CD8-positive, alpha-beta memory T cell (primary cell): ENCODE measurements at regions not wholly inside any gene's neighbourhood (a gene's known extent, or its start where the extent isn't known, plus 50 kb on each side); places are given as distances from the start of the nearest gene placed in this dataset.
A peak's percentile ranks its signal among the peaks of the same experiment; 100 is the strongest.

Experiments
- CTCF ChIA-PET: fragments of 350-600 bp; sonication (Branson Sonifier 250); formaldehyde crosslinking; loops from one replicate; lab custom pipeline; 2021; ENCODE audit warnings: antibody characterized with exemption; lab: Charles Lee
- POLR2A ChIA-PET: fragments of 350-600 bp; sonication (Branson Sonifier 250); formaldehyde crosslinking; loops from one replicate; lab custom pipeline; 2021; ENCODE audit warnings: antibody characterized with exemption; lab: Charles Lee
- DNase-seq, 5 donors: peaks; one replicate each; pipeline versions ENCODE4 v3.0.0 to v3.0.0-alpha.2; 2020 to 2022; ENCODE audit warnings: mixed read lengths in 1 of 5
- H3K27ac ChIP-seq: one replicate; pipeline ENCODE4 v1.7.0; 2013; ENCODE audit warnings: low read depth, mild to moderate bottlenecking, low read length, moderate library complexity
- H3K27me3 ChIP-seq: 2 replicates; pipeline ENCODE4 v1.7.0; 2013; ENCODE audit warnings: low read length, mild to moderate bottlenecking; ENCODE audit not compliant: insufficient read depth, poor library complexity, severe bottlenecking
- H3K36me3 ChIP-seq: 2 replicates; pipeline ENCODE4 v1.7.0; 2013; ENCODE audit warnings: mild to moderate bottlenecking, low read length, moderate library complexity; ENCODE audit not compliant: insufficient read depth
- H3K4me1 ChIP-seq: 2 replicates; pipeline ENCODE4 v1.7.0; 2013; ENCODE audit warnings: mild to moderate bottlenecking, low read length, moderate library complexity; ENCODE audit not compliant: insufficient read depth
- H3K4me3 ChIP-seq: 2 replicates; pipeline ENCODE4 v1.7.0; 2013; ENCODE audit warnings: mild to moderate bottlenecking, low read length
- H3K9me3 ChIP-seq: 2 replicates; pipeline ENCODE4 v1.7.0; 2013; ENCODE audit warnings: mild to moderate bottlenecking, low read length
- H3K27ac Mint-ChIP-seq, 8 donors: one replicate each; pipeline ENCODE4 v1.8.0; 2020 to 2021; ENCODE audit warnings: mixed read lengths in 8 of 8, mild to moderate bottlenecking in 6 of 8, inconsistent platforms in 3 of 8, moderate library complexity in 3 of 8
- H3K27me3 Mint-ChIP-seq, 2 donors: one replicate each; pipeline ENCODE4 v1.8.0; 2020 to 2021; ENCODE audit warnings: mixed read lengths in 2 of 2, mild to moderate bottlenecking in 1 of 2, moderate library complexity in 1 of 2
- H3K36me3 Mint-ChIP-seq, 3 donors: one replicate each; pipeline ENCODE4 v1.8.0; 2020 to 2021; ENCODE audit warnings: mixed read lengths in 3 of 3, inconsistent platforms in 1 of 3, mild to moderate bottlenecking in 1 of 3
- H3K4me1 Mint-ChIP-seq, 3 donors: one replicate each; pipeline ENCODE4 v1.8.0; 2020 to 2021; ENCODE audit warnings: mixed read lengths in 3 of 3, inconsistent platforms in 1 of 3, mild to moderate bottlenecking in 1 of 3
- H3K4me3 Mint-ChIP-seq, 7 donors: one replicate each; pipeline ENCODE4 v1.8.0; 2020 to 2021; ENCODE audit warnings: mixed read lengths in 7 of 7, mild to moderate bottlenecking in 6 of 7, moderate library complexity in 4 of 7, inconsistent platforms in 2 of 7
- H3K9me3 Mint-ChIP-seq, 5 donors: one replicate each; pipeline ENCODE4 v1.8.0; 2020 to 2022; ENCODE audit warnings: mixed read lengths in 5 of 5, mild to moderate bottlenecking in 3 of 5, moderate library complexity in 2 of 5, inconsistent platforms in 1 of 5

DNA sequence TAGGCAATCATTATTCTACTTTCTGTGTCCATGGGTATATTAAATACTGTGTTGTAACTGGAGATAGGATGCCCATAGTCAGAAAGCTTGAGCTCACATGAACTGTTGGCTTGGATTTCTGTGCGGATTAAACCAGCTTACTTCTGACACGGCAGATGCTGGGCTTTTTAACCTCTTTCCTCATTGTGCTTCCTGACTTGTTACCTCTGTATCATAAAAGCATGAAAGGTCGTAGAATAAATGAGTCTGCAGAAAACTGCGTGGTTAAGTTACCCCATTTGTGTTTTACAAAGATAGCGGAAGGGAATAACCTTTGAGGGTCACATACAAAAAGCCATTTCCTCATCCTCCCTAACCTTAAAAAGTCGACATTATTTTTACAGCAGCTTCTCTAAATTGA lies 199.5 kb upstream of the DMRT1 start:
- Mint-ChIP-seq H3K27me3 (no peaks in the 10 kb centered on the region), H3K9me3 (no peaks in the 10 kb centered on the region), H3K4me1 (peaks cover 0 to 12% (median 0%) of the 10 kb centered on the region in 3 donors), H3K36me3 (peaks cover 0 to 1% (median 0%) of the 10 kb centered on the region in 3 donors), H3K4me3 (no peak overlapping the region), H3K27ac (no peak overlapping the region)
- Histone ChIP-seq H3K27me3 (no peaks in the 10 kb centered on the region), H3K9me3 (no peaks in the 10 kb centered on the region), H3K36me3 (no peaks in the 10 kb centered on the region), H3K4me1 (no peaks in the 10 kb centered on the region), H3K4me3 (no peak overlapping the region), H3K27ac (no peak overlapping the region)
- DNase-seq = peak in 1 of 5 donors; percentile 5
- POLR2A ChIA-PET = no interaction called here
- CTCF ChIA-PET = no interaction called here

DNA sequence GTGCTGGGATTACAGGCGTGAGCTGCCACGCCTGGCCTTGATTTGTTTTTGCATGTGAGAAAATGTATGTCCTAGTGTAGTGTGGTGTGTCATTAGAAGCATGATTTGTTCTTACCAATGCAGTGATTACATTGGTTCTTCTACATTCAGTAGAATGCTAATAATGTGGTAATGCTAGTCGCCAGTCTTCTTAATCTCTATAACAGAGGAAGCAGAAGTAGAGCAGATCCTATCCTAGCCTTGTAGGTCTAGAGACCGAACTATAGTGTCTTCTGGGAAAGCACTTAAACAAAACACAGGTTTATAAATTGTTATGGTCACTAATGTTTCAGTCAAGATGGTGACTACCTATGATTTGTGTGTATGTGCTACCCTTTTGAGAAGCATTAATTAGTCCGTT lies 197.5 kb upstream of the DMRT1 start:
- no peak overlapping the region for H3K27ac Mint-ChIP-seq

DNA sequence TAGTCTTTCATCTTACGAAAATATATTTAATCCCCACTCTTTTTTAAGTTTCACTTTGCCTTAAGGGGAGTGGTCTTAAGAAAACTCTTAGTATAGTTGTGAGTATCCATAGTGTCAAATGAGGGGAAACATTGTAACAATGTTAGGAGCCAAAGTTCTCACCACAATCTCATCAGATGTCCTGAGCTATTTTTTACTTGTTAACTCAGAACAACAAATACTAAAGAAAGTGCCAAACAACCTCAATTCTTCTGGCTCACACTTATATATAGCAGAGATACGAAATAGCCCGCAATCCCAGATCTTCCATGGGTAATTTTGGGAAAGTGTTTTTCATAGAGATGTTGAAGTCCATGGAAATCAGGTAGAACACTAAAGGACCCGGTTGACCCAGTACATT lies 194.0 kb upstream of the DMRT1 start:
- Histone ChIP-seq H3K4me3 (no peak overlapping the region), H3K9me3 (no peaks in the 10 kb centered on the region), H3K36me3 (no peaks in the 10 kb centered on the region), H3K4me1 (peaks cover 15% of the 10 kb centered on the region), H3K27me3 (no peaks in the 10 kb centered on the region), H3K27ac (no peak overlapping the region)
- Mint-ChIP-seq H3K4me1 (peaks cover 14 to 20% (median 18%) of the 10 kb centered on the region in 3 donors), H3K27me3 (peaks cover 0 to under 1% of the 10 kb centered on the region in 2 donors), H3K4me3 (no peak overlapping the region), H3K27ac (no peak overlapping the region), H3K9me3 (no peaks in the 10 kb centered on the region), H3K36me3 (peaks cover 0 to 1% (median 0%) of the 10 kb centered on the region in 3 donors)
- ChIA-PET CTCF (no interaction called here), POLR2A (no interaction called here)
- DNase-seq = no peak

More for the DNA sequence above, 197.5 kb upstream of the DMRT1 start:
- CTCF ChIA-PET = no interaction called here
- no peak overlapping the region for H3K4me3 ChIP-seq
- H3K36me3 ChIP-seq = no peaks in the 10 kb centered on the region
- H3K27me3 ChIP-seq = no peaks in the 10 kb centered on the region
- H3K4me1 ChIP-seq = peaks cover under 1% of the 10 kb centered on the region
- H3K27ac ChIP-seq = no peak overlapping the region
- POLR2A ChIA-PET = no interaction called here
- DNase-seq = no peak
- Mint-ChIP-seq H3K4me3 (no peak overlapping the region), H3K27me3 (no peaks in the 10 kb centered on the region), H3K4me1 (peaks cover 0 to 8% (median 1%) of the 10 kb centered on the region in 3 donors), H3K9me3 (no peaks in the 10 kb centered on the region), H3K36me3 (peaks cover 0 to 1% (median 0%) of the 10 kb centered on the region in 3 donors)
- H3K9me3 ChIP-seq = no peaks in the 10 kb centered on the region

DNA sequence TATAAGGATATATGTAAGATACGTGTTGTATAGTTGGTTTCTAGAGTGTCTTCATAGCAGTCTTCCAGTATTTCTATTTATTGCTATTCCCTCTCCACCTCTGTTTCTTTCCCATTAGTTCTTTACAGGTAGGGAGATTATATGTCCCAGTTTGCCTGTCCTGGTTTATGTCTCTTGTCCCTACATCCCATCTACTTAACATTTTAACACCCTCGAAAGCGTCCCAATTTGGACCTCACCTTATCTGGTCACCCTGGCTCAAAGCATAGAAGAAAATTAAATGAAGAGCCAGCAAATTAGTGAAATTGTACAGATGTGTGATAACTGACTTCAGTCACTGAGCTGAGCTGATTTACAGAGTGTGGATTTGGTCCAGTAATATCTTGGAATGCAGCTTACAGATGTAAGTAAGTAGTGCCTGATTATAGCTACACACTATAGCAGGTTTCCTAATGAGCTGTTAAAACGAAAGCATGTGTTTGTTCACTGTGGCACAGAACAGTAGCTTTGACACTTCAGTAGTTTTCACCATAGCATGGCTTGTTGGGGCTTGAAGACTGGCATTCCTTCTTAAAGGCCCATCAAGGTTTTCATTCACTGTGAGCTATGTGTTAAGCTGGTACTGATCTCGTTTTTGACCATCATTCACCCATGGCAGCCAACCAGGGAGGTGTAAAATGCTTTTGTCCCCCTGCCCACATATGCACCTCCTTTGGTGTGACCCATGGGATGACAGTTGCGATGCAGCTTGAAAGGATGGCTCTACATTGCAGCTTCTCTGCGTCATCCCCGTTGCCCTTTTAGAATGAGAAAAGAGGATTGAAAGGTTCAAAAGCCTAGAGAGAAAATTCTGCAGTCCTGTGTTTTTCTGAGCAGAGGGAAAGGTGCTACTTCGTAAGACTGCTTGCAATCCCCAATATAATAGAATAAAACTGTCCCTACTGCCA lies 192.1 kb upstream of the DMRT1 start:
- no peak overlapping the region for H3K27ac Mint-ChIP-seq
- Histone ChIP-seq H3K27me3 (no peaks in the 10 kb centered on the region), H3K4me1 (peaks cover 15% of the 10 kb centered on the region), H3K36me3 (no peaks in the 10 kb centered on the region), H3K4me3 (no peak overlapping the region), H3K27ac (no peak overlapping the region), H3K9me3 (no peaks in the 10 kb centered on the region)
- POLR2A ChIA-PET = no interaction called here
- peaks cover 0 to 2% of the 10 kb centered on the region in 2 donors for H3K27me3 Mint-ChIP-seq
- peaks cover 17 to 33% (median 18%) of the 10 kb centered on the region in 3 donors for H3K4me1 Mint-ChIP-seq
- DNase-seq = no peak
- CTCF ChIA-PET = interaction anchor here (1.4 kb wide), 1 partner anchor 9 kb away, joined by 3 read pairs; no protein-coding TSS in a partner anchor
- no peaks in the 10 kb centered on the region for H3K36me3 Mint-ChIP-seq
- peak overlapping the region in 3 of 7 donors; percentile 2 to 86 (median 80) for H3K4me3 Mint-ChIP-seq
- no peaks in the 10 kb centered on the region for H3K9me3 Mint-ChIP-seq

DNA sequence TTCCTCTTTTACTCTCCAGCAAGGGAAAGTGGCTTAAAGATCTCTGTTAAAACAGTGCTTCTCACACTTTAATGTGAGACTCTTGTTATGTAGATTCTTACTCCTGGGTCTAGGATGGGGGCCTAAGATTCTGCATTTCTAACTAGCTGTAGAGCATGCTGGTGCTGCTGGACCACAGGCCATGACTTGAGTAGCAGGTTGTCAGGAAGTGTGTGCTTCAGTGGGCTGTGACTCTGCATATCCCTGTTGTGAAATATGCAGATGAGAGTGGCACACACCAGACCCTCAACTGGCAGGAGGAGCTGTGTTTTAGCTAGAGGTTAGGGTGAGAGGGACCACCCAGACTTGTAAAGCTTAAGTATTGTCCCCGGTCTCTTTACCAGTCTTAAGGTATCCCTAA lies 191.1 kb upstream of the DMRT1 start:
- Histone ChIP-seq H3K4me1 (peaks cover 15% of the 10 kb centered on the region), H3K4me3 (peak overlapping the region; percentile 41), H3K9me3 (no peaks in the 10 kb centered on the region), H3K36me3 (no peaks in the 10 kb centered on the region), H3K27ac (no peak overlapping the region), H3K27me3 (no peaks in the 10 kb centered on the region)
- POLR2A ChIA-PET = no interaction called here
- Mint-ChIP-seq H3K27ac (peak overlapping the region in 5 of 8 donors; percentile 9 to 89 (median 76)), H3K4me3 (peak overlapping the region in 6 of 7 donors; percentile 34 to 86 (median 78)), H3K36me3 (no peaks in the 10 kb centered on the region), H3K9me3 (no peaks in the 10 kb centered on the region), H3K27me3 (peaks cover 0 to 2% of the 10 kb centered on the region in 2 donors), H3K4me1 (peaks cover 17 to 33% (median 18%) of the 10 kb centered on the region in 3 donors)
- DNase-seq = no peak
- CTCF ChIA-PET = no interaction called here

DNA sequence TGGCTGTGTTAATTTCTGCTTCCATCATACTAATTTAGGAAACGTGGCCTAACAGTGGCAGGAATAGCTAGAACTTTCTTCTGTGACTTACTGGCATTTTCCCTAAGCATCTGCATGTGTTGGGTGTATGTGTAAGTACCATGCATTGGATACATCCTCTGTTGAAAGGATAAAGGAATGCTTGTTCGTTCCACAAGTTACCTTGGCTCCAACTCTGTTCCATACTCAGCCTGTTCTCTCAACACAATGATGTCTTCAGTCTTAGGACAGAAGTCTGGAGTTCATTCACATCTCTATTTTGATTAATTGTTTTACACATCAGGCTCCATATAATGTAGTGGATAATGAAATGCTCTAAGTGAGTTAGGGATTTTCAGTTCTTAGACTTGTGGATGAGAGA lies 190.1 kb upstream of the DMRT1 start:
- DNase-seq = no peak
- ChIA-PET POLR2A (no interaction called here), CTCF (no interaction called here)
- Mint-ChIP-seq H3K36me3 (no peaks in the 10 kb centered on the region), H3K27ac (no peak overlapping the region), H3K4me3 (no peak overlapping the region), H3K9me3 (no peaks in the 10 kb centered on the region), H3K27me3 (peaks cover 0 to 2% of the 10 kb centered on the region in 2 donors), H3K4me1 (peaks cover 17 to 33% (median 18%) of the 10 kb centered on the region in 3 donors)
- Histone ChIP-seq H3K27me3 (no peaks in the 10 kb centered on the region), H3K36me3 (no peaks in the 10 kb centered on the region), H3K4me1 (peaks cover 15% of the 10 kb centered on the region), H3K27ac (no peak overlapping the region), H3K4me3 (no peak overlapping the region), H3K9me3 (no peaks in the 10 kb centered on the region)

DNA sequence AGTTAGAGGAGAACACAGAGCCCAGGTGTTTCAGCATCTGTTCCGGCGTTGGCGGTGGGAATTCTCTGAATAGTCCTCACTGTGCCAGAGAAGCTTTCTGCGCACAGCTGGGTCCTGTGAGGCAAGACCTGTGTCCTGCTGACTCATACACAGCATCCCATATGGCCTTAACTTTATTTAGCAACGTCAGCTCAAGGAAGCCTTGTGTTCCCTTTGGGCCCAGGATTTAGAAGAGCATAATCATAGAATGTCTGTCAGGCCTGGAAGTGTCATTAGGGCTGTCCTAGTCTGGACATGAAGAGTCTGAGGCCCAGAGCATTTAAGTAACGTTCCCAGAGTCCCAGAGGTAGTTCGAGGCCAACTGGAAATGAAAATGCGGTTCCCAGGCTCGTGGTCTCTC lies 188.6 kb upstream of the DMRT1 start:
- DNase-seq = no peak
- CTCF ChIA-PET = no interaction called here
- Histone ChIP-seq H3K27ac (no peak overlapping the region), H3K27me3 (no peaks in the 10 kb centered on the region), H3K9me3 (no peaks in the 10 kb centered on the region), H3K36me3 (no peaks in the 10 kb centered on the region), H3K4me3 (no peak overlapping the region), H3K4me1 (peaks cover 15% of the 10 kb centered on the region)
- H3K27ac Mint-ChIP-seq = peak overlapping the region in 1 of 8 donors; percentile 12
- POLR2A ChIA-PET = no interaction called here
- H3K36me3 Mint-ChIP-seq = no peaks in the 10 kb centered on the region
- H3K9me3 Mint-ChIP-seq = no peaks in the 10 kb centered on the region
- H3K27me3 Mint-ChIP-seq = peaks cover 0 to 2% of the 10 kb centered on the region in 2 donors
- peaks cover 18 to 39% (median 20%) of the 10 kb centered on the region in 3 donors for H3K4me1 Mint-ChIP-seq
- no peak overlapping the region for H3K4me3 Mint-ChIP-seq

DNA sequence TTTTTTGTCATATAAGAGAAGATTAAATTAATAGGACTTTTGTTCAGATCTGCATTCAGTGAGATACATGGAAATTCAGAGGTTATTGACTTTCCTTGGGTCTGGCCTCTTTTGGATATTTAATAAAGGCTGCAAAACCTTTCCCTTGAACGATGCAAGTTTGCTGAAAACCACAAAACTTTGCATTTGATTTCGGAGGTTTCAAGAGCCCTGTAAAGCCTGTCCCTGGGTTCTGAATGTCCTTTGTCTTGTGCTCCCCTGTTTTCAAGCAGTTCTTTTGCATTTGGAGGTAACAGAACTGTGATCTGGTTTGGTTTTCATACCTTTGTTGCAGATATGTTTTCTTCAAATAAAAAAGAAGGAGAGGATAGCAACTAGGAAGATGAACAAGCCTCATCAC lies 188.1 kb upstream of the DMRT1 start:
- Histone ChIP-seq H3K9me3 (no peaks in the 10 kb centered on the region), H3K27me3 (no peaks in the 10 kb centered on the region), H3K36me3 (no peaks in the 10 kb centered on the region), H3K4me1 (peaks cover 15% of the 10 kb centered on the region), H3K27ac (no peak overlapping the region), H3K4me3 (no peak overlapping the region)
- no peak for DNase-seq
- H3K36me3 Mint-ChIP-seq = no peaks in the 10 kb centered on the region
- H3K27me3 Mint-ChIP-seq = peaks cover 0 to 2% of the 10 kb centered on the region in 2 donors
- H3K27ac Mint-ChIP-seq = no peak overlapping the region
- no peak overlapping the region for H3K4me3 Mint-ChIP-seq
- ChIA-PET CTCF (no interaction called here), POLR2A (no interaction called here)
- H3K4me1 Mint-ChIP-seq = peaks cover 18 to 39% (median 20%) of the 10 kb centered on the region in 3 donors
- H3K9me3 Mint-ChIP-seq = no peaks in the 10 kb centered on the region
